ENCODE measurements at regions not wholly inside any gene's neighbourhood (a gene's known extent, or its start where the extent isn't known, plus 50 kb on each side); places are given as distances from the start of the nearest gene placed in this dataset.

DNA sequence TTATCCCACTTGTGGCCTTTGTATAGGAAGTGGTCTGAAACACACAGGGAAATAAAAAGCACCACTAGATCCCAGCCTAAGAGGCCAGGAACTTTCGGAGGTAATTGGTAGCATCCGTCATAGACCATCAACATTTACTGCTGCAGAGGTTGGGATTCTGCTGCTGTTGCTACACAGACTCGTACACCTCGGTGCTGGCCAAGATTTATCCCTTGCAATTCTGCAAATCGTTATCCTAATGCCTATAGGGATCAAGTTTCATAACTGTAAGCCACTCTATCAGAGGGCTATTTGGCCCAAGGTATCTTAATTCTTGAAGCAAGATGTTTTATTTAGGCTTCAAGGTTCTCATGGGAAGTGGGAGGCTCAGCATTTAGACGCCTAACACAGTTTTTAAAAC is 913.6 kb downstream of the GALC start:
- no peak for TF ChIP-seq ZBTB8A (CRISPR knock-in tag; IDR thresholded peaks at IDR 0.05; ENCODE audit: borderline replicate concordance, low read depth)
- no peak for TF ChIP-seq GABPA (IDR thresholded peaks at IDR 0.05; ENCODE audit: low read depth, low read length)
- no peak for TF ChIP-seq GABPA (CRISPR knock-in tag; IDR thresholded peaks at IDR 0.05; ENCODE audit: low read depth)
- no peak for TF ChIP-seq ZNF780A (CRISPR knock-in tag; IDR thresholded peaks at IDR 0.05)
- no peak for TF ChIP-seq NFE2L2 (IDR thresholded peaks at IDR 0.05; ENCODE audit: low read length)
- no peak for TF ChIP-seq EHMT2 (IDR thresholded peaks at IDR 0.05; ENCODE audit: borderline replicate concordance, low read depth, low read length)
- no peak for TF ChIP-seq ZSCAN12 (CRISPR knock-in tag; IDR thresholded peaks at IDR 0.05)
- no peak for TF ChIP-seq BHLHE40 (IDR thresholded peaks at IDR 0.05; ENCODE audit: low read length)
